ENCODE measurements at regions not wholly inside any gene's neighbourhood (a gene's known extent, or its start where the extent isn't known, plus 50 kb on each side); places are given as distances from the start of the nearest gene placed in this dataset.

GRCh38 chr13:91154558-91155353 is 192.7 kb upstream of the MIR17HG start:
- TF ChIP-seq, protein P1, sequence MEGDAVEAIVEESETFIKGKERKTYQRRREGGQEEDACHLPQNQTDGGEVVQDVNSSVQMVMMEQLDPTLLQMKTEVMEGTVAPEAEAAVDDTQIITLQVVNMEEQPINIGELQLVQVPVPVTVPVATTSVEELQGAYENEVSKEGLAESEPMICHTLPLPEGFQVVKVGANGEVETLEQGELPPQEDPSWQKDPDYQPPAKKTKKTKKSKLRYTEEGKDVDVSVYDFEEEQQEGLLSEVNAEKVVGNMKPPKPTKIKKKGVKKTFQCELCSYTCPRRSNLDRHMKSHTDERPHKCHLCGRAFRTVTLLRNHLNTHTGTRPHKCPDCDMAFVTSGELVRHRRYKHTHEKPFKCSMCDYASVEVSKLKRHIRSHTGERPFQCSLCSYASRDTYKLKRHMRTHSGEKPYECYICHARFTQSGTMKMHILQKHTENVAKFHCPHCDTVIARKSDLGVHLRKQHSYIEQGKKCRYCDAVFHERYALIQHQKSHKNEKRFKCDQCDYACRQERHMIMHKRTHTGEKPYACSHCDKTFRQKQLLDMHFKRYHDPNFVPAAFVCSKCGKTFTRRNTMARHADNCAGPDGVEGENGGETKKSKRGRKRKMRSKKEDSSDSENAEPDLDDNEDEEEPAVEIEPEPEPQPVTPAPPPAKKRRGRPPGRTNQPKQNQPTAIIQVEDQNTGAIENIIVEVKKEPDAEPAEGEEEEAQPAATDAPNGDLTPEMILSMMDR (IDR thresholded peaks at IDR 0.05) = no peak
- TF ChIP-seq POLR2A (IDR thresholded peaks at IDR 0.05) = no peak

Data from esophagus squamous epithelium (tissue), 4 donors.